ENCODE measurements at regions not wholly inside any gene's neighbourhood (a gene's known extent, or its start where the extent isn't known, plus 50 kb on each side); places are given as distances from the start of the nearest gene placed in this dataset.

- no peak for DNase-seq (ENCODE audit: low read depth in 2 of 2)
Measured at GRCh38 chr21:35268817-35269216, 219.7 kb upstream of the RUNX1 start.

GRCh38 chr21:35268261-35268660, 219.2 kb upstream of the RUNX1 start:
- DNase-seq (ENCODE audit: low read depth in 2 of 2): no peak

GRCh38 chr21:35266546-35266945, 217.4 kb upstream of the RUNX1 start:
- DNase-seq (ENCODE audit: low read depth in 2 of 2): no peak

DNA sequence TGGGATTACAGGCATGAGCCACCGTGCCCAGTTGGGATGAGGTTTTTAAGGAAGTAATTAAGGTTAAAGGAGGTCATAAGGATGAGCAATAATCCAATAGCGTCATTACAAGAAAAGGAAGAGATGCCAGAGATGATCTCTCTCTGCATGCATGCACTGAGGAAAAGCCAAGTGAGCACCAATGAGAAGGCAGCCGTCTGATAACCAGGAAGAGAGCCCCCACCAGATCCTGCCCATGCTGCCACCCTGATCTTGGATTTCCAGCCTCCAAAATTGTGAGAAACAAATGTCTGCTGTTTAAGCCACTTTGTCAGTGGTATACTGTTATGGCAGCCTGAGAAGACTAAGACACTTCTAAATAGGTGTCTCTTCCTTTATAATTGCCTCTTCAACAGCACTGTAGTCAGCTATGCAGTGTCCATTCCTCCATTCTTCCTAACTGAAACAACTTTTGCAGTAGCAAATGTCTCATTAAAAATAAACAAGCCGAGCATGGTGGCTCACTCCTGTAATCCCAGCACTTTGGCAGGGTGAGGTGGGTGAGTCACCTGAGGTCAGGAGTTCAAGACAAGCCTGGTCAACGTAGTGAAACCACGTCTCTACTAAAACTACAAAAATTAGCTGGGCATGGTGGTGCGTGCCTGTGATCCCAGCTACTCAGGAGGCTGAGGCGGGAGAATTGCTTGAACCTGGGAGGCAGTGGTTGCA, 216.2 kb upstream of the RUNX1 start:
- DNase-seq (ENCODE audit: low read depth in 2 of 2): no peak

- DNase-seq (ENCODE audit: low read depth in 2 of 2): no peak
Measured at GRCh38 chr21:35259457-35259856, 210.4 kb upstream of the RUNX1 start.

GRCh38 chr21:35258521-35258920, 209.4 kb upstream of the RUNX1 start:
- no peak for DNase-seq (ENCODE audit: low read depth in 2 of 2)

GRCh38 chr21:35257413-35257812, 208.3 kb upstream of the RUNX1 start:
- no peak for DNase-seq (ENCODE audit: low read depth in 2 of 2)

DNA sequence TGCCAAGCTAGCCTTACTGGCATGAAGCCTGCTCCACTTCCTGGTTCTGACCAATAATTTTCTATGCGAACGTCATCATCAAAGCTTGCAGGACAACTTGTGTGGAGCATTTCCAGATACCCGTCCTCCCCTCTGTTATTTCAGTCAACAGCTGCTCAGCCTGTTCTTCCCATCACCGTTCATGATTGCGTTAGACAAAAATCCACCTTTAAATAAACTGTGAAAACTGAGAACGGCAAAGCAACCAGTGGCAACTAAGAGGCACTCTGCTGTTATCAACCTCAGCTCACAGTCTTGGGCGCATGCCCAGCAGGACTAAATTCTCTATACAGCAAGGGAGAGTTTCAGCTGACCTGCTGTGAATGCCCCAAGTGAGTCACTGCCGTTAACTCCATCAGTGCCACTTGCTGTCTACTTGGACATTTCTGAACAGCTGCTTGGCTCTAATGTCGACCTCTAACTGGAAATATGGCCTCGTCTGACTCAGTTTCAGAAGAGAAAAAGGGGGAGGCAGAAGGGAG, 207.4 kb upstream of the RUNX1 start:
- no peak for DNase-seq (ENCODE audit: low read depth in 2 of 2)

DNA sequence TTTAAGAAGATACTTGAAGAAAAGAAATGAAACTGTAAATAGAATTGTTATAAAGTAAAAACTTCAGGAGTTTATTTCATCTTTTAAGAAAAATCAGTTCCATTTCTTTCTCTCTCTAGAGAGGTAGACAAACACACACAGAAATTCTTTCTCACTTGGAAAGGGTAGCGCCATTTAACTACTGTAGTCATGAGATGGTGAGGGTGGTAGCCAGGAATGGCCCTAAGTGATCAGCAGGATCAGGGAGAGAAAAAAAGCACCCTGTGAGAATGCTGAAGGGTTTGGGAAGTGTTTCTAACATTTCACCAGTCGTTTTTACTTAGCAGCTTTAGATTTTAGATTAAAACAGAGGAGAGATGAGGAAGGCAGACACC, 205.7 kb upstream of the RUNX1 start:
- DNase-seq (ENCODE audit: low read depth in 2 of 2): no peak

GRCh38 chr21:35254006-35254764, 205.1 kb upstream of the RUNX1 start:
- DNase-seq (ENCODE audit: low read depth in 2 of 2): no peak

GRCh38 chr21:35252831-35253230, 203.7 kb upstream of the RUNX1 start:
- no peak for DNase-seq (ENCODE audit: low read depth in 2 of 2)

GRCh38 chr21:35249636-35250035, 200.5 kb upstream of the RUNX1 start:
- DNase-seq (ENCODE audit: low read depth in 2 of 2): no peak

DNA sequence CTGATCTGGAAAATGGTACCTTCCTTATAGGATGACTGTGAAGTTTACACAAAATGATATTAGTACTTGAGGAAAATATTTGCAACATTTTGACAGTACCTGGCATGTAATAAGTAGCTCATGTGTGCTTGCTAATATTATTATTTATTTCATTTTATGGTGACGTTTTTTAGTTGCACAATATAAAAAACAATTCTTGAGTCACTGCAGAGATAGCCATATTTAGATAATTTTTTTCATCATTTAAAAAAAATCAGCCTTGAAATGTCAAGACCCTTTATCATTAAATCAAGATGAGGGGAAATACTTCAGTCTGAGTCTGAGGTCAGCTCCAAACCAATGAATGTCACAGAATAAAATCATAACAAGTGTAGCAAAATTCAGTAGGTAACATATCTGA, 196.8 kb upstream of the RUNX1 start:
- no peak for DNase-seq (ENCODE audit: low read depth in 2 of 2)

- no peak for DNase-seq (ENCODE audit: low read depth in 2 of 2)
Measured at GRCh38 chr21:35244514-35244913, 195.4 kb upstream of the RUNX1 start.

DNA sequence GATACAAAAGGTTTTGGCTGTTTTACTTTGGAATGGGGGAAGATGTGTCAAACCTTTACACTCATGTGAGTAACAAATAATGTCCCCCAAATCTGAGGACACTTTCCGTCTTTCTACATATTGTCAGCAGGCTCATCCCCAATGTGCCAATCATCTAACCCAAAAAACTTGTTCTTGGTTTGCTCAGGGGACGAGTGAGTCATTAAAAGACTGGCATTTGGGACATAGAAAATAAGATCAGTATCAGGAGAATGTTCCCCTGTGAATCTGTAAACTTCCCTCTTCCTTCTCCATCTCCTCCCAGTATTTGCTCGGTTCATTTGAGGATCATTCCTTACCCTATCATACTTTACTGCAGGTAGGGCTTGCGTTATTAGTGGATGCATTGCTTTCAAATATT, 194.1 kb upstream of the RUNX1 start:
- no peak for DNase-seq (ENCODE audit: low read depth in 2 of 2)

DNA sequence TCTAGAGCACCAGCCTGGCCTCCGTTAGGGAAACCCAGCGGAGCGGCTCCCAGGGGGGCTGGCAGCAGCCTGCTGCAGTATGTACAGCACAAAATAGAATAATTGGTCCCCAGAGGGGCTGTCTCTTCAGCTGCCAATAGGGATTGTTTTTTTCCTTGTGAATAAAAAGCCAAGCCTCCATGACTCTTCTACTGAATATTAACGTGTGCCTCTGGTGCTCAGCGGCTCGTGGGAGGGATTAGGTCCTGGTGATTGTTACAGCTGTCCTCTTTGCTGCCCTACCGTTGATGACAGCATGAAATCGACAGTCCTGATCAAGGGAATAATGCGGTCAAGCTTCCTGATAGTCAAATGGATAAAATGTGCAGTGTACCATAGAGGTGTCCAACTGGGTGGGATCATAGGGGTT, 190.7 kb upstream of the RUNX1 start:
- no peak for DNase-seq (ENCODE audit: low read depth in 2 of 2)

DNA sequence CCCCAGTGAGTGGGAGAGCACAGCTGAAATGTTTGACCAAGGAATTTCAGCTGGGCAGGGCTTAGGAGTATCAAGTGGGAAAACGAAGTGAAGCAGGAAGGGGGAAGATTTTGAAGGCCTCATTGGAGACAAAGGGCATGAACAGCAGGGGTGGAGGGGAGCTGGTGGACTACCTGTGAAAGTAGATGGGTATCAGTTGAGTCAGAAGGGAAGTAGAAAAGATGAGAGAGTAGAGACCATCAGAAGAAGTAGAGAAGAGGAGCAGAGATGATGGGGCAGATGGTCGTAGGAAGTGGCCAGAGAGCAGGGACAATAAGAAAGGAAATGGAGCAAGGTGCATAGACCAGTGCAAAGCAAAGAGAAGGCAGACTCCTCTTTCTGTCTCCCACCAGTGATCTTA, 189.0 kb upstream of the RUNX1 start:
- DNase-seq (ENCODE audit: low read depth in 2 of 2): no peak

- DNase-seq (ENCODE audit: low read depth in 2 of 2): no peak
Measured at GRCh38 chr21:35237287-35237686, 188.2 kb upstream of the RUNX1 start.

GRCh38 chr21:35236090-35236489, 187.0 kb upstream of the RUNX1 start:
- no peak for DNase-seq (ENCODE audit: low read depth in 2 of 2)

GRCh38 chr21:35234725-35235124, 185.6 kb upstream of the RUNX1 start:
- no peak for DNase-seq (ENCODE audit: low read depth in 2 of 2)

- DNase-seq (ENCODE audit: low read depth in 2 of 2): no peak
Measured at GRCh38 chr21:35233756-35234155, 184.7 kb upstream of the RUNX1 start.

DNA sequence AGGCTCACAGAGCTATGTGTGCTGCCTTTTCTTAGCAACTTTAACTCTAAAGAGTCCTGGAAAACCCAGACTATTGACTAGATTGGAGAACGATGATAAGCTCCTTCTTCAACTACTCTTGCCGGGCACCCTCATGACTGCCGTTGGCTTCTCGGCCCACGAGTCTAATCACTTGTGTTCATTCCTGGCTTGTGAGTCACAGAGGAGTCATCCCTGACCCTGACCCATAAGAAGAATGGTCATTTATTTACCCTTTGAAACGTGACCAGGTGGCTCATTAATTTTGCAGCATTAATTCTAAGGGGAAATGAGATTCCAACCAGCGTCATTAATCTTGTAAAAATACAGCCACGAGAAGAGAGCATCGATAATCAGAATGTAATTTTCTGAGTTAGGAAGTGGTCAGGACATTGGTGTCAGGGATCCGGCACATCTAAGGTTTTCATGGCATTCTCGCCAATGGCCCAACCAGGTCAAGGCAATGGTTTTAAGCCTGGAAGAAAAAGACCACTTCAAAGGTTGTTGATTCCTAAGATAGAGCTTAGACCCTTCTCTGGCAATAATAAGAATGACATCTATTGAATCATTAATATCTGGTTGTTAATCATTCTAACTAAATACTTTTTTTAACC, 183.6 kb upstream of the RUNX1 start:
- no peak for DNase-seq (ENCODE audit: low read depth in 2 of 2)

GRCh38 chr21:35231090-35231489, 182.0 kb upstream of the RUNX1 start:
- no peak for DNase-seq (ENCODE audit: low read depth in 2 of 2)
